HG02938 (cell line): ENCODE measurements at regions not wholly inside any gene's neighbourhood (a gene's known extent, or its start where the extent isn't known, plus 50 kb on each side); places are given as distances from the start of the nearest gene placed in this dataset.
A peak's percentile ranks its signal among the peaks of the same experiment; 100 is the strongest.
"Not testable (repeated sequence)": the region's sequence is repeated elsewhere in the genome, so short reads cannot be mapped to it uniquely, and the experiment has no call there.

Source experiments
- ATAC-seq: cut with Tn5 transposase; IDR thresholded peaks from one replicate; pipeline ENCODE4 v1.9.1; 2021; ENCODE audit warnings: mild to moderate bottlenecking, moderate library complexity; ENCODE audit not compliant: unreplicated experiment

- ATAC-seq, result no peak
These were observed 176.2 kb downstream of the DIRAS2 start for GRCh38 chr9:90466441-90466840.

DNA sequence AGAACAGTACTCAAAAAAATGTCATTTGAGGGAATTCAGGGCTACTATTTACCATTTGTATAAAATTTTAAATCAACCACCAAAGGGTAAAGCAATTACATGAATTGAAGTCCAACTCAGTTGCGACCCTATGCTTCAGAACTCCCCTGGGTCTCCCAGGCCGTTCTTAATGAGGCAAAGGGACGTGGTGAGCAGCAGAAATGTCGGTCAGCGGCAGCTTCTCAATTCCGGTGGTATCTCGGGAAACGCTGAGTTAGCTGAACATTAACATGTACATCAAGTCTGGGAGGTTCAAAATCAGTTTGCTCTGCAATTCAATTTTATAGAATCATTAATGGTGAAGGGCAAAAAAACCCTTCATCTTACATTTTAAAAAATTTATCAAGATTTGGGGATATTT is 173.2 kb downstream of the DIRAS2 start:
- no peak for ATAC-seq

- no peak for ATAC-seq
These were observed 172.7 kb downstream of the DIRAS2 start for GRCh38 chr9:90469865-90470387.

DNA sequence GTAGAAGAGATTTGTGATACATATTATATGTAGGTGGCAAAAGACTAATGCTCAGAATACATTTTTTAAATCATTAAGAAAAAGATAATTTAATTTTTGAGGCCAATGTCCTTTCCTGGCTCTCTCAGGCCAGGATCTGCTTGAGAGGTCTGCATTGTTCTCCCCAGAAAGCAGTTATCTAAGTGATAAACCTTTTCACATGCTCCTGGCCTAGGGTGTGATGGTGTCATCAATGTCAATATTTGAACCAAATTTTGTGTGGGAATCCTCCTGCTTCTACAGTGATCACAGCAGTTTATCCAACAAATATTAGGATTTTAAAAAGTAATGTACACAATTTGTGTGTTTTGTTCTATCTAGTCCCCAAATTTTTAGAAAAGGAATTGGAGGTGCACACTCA is 166.6 kb downstream of the DIRAS2 start:
- ATAC-seq, result no peak

DNA sequence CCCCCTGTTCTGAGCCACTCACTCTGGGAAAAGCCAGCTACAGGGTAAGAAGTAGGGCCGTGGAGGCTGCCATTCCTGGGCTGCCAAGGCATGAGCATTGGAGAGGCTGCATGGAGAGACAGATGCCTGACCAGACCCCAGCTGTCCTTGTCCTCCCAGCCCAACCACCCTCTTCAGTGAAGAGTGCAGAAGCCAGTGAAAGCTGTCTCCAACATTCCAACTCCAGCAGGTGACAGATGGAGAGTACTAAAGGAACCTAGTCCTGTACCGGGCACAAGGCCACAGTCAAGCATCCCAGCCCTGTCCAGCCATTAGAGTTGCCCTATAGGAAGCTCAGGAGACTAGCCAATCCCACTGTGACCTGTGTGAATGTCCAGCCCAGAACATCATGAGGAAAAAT is 165.1 kb downstream of the DIRAS2 start:
- no peak for ATAC-seq

DNA sequence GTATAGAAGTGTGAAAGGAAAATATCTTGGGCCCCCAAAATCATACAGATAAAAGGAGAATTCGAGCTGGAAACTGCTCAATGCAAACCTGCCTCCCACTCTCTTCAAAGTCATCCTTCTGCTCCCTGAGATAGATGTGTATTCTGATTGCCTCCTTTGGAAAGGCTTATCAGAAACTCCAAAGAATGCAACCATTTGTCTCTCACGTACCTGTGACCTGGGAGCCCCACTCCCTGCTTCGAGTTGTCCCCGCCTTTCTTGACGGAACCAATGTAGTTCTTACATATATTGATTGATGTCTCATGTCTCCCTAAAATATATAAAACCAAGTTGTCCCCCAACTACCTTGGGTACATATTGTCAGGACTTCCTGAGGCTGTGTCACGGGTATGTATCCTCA is 163.8 kb downstream of the DIRAS2 start:
- ATAC-seq, result no peak

- no peak for ATAC-seq
These were observed 157.6 kb downstream of the DIRAS2 start for GRCh38 chr9:90485028-90485427.

- ATAC-seq, result no peak
These were observed 153.6 kb downstream of the DIRAS2 start for GRCh38 chr9:90489066-90489465.

DNA sequence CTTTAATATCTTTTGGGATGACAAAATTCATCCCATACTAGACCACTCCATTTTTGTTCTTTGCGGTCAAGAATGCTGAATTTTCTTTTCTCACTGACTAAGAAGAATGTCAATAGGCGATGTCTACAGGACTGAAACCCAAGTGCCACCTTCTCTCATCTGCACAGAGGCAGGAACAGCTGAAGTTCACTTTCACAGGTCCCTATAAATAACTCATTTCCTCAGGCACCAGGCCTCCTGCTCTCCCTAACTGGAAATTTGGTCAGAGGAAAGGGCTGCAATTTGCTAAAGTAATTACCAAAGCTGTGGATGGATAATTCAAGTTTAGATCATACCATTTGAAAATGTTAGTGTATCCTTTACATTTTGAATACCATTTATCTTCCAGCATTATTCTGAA is 142.9 kb downstream of the DIRAS2 start:
- ATAC-seq, result no peak

DNA sequence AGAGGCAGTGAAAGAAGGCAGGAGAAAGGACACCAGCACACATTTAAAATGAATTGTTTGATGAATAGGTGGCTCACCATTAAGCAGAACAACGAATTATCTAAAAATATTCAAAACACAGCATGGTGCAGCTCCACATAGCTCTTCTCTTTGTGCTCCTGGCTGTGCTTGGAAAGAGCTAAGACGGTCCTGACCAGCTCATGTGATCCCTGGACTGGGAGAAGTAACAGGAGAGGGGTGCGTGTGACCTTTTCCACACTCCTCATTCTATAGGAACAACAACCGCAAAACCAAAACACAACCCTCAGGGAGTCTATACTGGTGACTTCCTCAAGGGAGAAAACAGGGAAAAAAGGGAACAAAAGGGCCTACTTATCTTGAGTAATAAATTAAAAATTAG is 140.5 kb downstream of the DIRAS2 start:
- ATAC-seq, result no peak

- ATAC-seq, result peak; percentile 75
These were observed 138.1 kb downstream of the DIRAS2 start for GRCh38 chr9:90504486-90504885.

DNA sequence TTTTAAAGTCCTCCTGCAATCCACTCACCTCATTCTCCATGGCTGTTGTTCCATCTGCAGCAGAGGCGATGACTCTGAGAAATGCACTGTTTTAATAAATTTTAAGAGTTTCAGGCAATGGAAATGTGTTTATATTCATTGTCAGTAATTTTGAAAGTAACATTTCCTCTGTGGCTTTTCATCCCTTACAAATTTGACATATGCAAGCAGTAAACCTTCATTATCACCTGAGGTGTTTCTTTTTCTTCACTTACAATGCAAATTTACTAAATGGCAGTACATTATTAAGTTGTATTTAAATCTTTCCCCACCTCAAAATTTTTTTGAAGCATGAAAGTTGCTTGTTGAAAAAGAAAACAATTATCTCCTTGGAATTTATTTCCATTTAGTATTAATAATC is 136.9 kb downstream of the DIRAS2 start:
- no peak for ATAC-seq

DNA sequence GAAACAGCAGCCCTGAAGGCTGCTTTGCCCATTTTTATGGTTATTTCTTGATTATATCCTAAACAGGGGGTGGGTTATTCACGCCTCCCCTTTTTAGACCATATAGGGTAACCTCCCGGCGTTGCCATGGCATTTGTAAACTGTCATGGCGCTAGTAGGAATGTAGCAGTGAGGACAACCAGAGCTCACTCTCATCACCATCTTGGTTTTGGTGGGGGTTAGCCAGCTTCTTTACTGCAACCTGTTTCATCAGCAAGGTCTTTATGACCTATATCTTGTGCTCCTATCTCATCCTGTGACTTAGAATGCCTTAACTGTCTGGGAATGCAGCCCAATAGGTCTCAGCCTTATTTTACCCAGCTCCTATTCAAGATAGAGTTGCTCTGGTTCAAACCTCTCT is 136.2 kb downstream of the DIRAS2 start:
- ATAC-seq, result not testable (repeated sequence)

GRCh38 chr9:90507621-90508020 is 135.0 kb downstream of the DIRAS2 start:
- no peak for ATAC-seq

DNA sequence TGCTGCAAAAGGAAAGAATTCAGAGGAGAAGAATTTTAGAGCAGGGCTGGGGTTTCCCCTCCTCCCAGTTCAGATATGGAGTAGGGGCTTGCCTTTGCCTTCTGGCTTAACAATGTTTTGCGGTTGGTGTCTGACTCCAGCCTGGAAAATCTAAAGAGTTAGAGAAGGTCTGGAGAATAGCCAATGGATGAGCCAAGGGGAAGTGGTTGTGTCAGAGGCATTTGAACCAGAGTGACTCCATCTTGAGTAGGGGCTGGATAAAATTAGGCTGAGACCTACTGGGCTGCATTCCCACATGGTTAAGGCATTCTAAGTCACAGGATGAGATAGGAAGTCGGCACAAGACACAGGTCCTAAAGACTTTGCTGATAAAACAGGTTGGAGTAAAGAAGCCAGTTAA is 133.7 kb downstream of the DIRAS2 start:
- no peak for ATAC-seq

- no peak for ATAC-seq
These were observed 130.9 kb downstream of the DIRAS2 start for GRCh38 chr9:90511711-90512110.

DNA sequence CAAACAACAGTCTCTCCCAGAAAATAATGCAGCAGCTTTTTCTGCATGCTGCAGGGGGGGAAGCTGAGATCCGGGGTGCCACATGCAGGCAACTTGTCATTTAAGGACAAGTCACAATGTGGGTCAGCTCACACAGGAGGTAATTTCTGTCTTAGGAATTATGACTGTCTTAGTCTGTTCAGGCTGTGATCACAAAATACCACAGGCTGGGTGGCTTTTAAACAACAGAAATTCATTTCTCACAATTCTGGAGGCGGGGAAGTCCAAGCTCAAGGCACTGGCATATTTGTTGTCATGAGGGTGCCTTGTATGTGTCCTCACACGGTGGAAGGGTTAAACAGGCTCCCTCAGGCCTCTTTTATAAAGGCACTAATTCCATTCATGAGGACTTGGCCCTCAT is 127.7 kb downstream of the DIRAS2 start:
- no peak for ATAC-seq

DNA sequence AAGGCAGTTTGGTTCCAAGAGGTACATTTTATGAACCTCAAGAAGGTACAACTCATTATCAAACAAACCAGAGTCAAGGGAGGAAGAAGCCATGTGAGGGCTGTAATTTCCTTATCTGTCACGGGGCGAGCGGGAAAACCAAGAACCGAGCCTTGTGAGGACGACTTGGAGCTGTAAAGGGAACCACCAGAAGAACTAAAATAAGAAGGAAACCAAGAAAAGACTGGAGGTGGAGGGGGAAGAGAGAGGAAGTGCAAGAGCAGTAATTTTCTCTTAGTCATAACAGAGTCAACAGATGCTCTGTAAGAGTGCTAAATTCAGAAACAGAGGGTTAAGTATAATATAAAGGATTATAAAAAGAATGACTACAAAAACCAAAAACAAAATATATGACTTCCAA is 127.1 kb downstream of the DIRAS2 start:
- no peak for ATAC-seq

DNA sequence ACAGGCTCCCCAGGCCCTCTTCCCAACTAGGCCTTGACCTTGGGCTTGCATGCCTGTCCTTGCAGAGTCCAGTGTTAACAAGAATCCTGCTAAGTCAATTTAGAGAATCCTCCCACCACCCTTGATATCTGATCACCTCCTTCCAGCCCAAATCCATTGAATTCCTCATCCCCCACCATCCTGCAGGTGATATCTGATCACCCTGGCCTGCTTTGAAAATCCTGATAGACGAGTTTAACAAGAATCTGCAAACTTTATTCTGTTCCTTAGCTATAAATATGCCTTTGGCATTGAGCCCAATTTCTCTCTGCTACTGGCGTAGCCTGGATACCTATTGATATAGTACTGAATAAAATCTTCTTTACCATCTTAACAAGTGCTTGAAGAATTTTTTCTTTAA is 125.5 kb downstream of the DIRAS2 start:
- ATAC-seq, result no peak

DNA sequence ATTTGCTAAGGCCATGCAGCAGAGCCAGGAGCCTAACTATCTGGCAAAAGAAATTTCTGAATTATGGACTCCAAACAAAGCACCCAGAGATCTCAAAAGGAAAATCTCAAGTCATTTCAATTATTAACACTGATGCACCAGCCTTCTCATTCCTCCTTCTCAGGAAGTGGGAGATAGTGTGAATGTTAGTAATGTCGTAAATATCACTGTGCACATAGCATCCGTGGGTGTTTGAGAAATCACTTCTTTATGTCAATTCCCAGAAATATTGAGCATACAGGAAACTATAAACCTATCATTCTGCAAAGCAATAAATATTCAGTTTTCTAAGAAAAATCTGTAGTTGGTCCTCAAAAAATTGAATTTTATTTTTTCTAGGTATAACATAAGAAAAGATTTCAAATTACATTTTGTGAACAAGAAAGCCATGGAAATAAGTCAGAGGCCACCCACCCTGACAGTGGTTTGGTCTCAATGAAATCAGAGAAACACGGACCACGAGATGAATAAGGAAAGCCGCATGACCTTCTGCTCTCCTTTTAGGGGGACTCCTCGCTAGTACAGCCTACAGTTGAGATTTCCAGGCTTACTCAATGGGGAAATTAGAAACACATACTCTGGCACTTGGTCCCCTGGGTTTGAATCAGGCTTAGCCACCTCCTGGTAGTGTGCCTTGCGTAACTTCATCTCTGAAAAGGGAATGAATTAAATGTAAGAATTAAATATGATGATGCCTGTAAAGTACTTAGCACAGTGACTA is 120.6 kb downstream of the DIRAS2 start:
- no peak for ATAC-seq

- ATAC-seq, result no peak
These were observed 118.7 kb downstream of the DIRAS2 start for GRCh38 chr9:90523958-90524357.

DNA sequence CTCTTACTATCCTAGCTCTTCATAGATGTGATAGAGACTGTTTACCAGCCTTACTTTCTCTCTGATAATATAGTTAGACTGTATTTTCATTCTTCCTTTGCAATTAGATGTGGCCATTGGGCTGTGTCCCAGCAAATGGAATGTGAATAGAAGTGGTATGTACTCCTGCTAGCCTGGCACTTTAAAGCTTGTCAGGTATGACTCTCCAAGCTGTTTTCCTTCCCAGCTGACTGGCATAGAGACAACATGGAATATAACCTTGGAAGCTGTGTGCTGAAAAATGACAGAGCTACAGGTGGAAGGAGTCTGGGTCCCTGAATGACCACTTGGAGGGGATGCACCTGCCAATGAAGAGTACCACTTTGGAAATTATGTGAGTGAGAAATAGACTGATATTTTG is 116.2 kb downstream of the DIRAS2 start:
- no peak for ATAC-seq

GRCh38 chr9:90536094-90536493 is 106.5 kb downstream of the DIRAS2 start:
- ATAC-seq, result not testable (repeated sequence)
